ENCODE measurements at regions not wholly inside any gene's neighbourhood (a gene's known extent, or its start where the extent isn't known, plus 50 kb on each side); places are given as distances from the start of the nearest gene placed in this dataset.

GRCh38 chrX:138408101-138408500, 303.4 kb downstream of the FGF13 start:
- no peak for TF ChIP-seq CTCF (conservative IDR thresholded peaks at IDR 0.05)
- TF ChIP-seq ZFX (IDR thresholded peaks at IDR 0.05) = no peak

All from C4-2B (cell line).